Panc1 (cell line): ENCODE measurements at regions not wholly inside any gene's neighbourhood (a gene's known extent, or its start where the extent isn't known, plus 50 kb on each side); places are given as distances from the start of the nearest gene placed in this dataset.

Experiments
- POLR2AphosphoS5 ChIP-seq: IDR thresholded peaks from 2 replicates; pipeline ENCODE4 v1.6.1; 2012; ENCODE audit warnings: mild to moderate bottlenecking, low read depth, low read length, moderate library complexity
- TCF7L2 ChIP-seq: IDR thresholded peaks from 2 replicates; pipeline ENCODE4 v1.6.1; 2011; ENCODE audit warnings: mild to moderate bottlenecking, low read depth, low read length, inconsistent platforms
- TF ChIP-seq, protein P1 (sequence below): fragments of 450-650 bp; IDR thresholded peaks from 2 replicates; pipeline ENCODE4 v1.5.1; 2017; ENCODE audit warnings: mild to moderate bottlenecking

GRCh38 chr7:131014906-131015656 lies 281.1 kb upstream of the KLF14 start:
- TF ChIP-seq, protein P1, sequence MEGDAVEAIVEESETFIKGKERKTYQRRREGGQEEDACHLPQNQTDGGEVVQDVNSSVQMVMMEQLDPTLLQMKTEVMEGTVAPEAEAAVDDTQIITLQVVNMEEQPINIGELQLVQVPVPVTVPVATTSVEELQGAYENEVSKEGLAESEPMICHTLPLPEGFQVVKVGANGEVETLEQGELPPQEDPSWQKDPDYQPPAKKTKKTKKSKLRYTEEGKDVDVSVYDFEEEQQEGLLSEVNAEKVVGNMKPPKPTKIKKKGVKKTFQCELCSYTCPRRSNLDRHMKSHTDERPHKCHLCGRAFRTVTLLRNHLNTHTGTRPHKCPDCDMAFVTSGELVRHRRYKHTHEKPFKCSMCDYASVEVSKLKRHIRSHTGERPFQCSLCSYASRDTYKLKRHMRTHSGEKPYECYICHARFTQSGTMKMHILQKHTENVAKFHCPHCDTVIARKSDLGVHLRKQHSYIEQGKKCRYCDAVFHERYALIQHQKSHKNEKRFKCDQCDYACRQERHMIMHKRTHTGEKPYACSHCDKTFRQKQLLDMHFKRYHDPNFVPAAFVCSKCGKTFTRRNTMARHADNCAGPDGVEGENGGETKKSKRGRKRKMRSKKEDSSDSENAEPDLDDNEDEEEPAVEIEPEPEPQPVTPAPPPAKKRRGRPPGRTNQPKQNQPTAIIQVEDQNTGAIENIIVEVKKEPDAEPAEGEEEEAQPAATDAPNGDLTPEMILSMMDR, result no peak
- no peak for TF ChIP-seq TCF7L2
- TF ChIP-seq POLR2AphosphoS5, result no peak
